ENCODE measurements at regions not wholly inside any gene's neighbourhood (a gene's known extent, or its start where the extent isn't known, plus 50 kb on each side); places are given as distances from the start of the nearest gene placed in this dataset.

DNA sequence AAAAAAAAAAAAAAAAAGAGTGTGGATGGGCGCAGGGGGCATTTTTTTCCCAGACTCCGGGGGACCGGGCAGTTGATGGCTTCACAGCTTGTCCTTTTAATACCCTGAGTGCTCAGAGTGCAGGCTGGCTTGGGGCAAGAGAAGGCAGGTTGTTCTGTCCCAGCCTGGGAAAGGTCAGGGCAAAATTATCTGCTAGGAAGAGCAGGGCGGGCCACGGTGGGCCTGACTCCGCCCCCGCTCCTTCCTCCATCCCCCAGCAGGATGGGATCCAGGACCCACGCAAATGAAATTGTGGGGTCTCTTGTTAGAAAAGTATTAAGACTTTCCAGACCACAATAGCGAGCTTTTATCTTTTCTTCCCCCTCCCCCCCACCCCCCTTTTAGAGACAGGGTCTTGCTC is 70.7 kb downstream of the PTPRS start:
- TF ChIP-seq CTCF (IDR thresholded peaks at IDR 0.05; ENCODE audit: insufficient read depth, low read length, missing control alignments), result no peak
- DNase-seq (ENCODE audit: low read depth, low spot score), result no peak
- ChIA-PET CTCF (interaction anchor here (0.8 to 1.1 kb wide), 2 partner anchors 10 to 22 kb away, joined by 3 to 5 read pairs; no protein-coding TSS in a partner anchor), POLR2A (no interaction called here)
- no peak overlapping the region for H3K4me3 ChIP-seq (ENCODE audit: low read depth, low read length)

DNA sequence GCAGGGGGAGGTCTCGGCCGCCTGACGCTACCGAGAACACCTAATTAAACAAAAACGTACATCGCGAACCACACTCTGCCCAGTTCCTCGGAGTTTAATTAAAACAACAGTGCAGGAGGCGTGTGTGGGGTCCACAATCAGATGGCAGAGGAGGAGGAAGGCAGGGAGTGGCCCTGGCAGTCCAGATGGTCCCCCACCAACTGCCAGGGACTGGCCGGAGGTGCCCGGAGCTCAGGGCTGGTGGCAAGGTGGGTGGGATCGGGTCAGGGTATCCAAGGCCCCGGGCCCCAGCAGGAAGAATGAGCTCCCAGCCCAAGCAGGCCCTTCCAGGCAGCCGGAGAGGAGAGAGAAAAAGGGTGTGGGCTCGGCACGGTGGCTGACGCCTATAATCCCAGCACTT is 71.3 kb downstream of the PTPRS start:
- ChIA-PET CTCF (interaction anchor here (0.8 kb wide), 1 partner anchor 11 kb away, joined by 3 read pairs; no protein-coding TSS in a partner anchor), POLR2A (no interaction called here)
- no peak for TF ChIP-seq CTCF (IDR thresholded peaks at IDR 0.05; ENCODE audit: insufficient read depth, low read length, missing control alignments)
- DNase-seq (ENCODE audit: low read depth, low spot score), result no peak
- H3K4me3 ChIP-seq (ENCODE audit: low read depth, low read length), result no peak overlapping the region

GRCh38 chr19:5268801-5269200 is 71.8 kb downstream of the PTPRS start:
- no peak for TF ChIP-seq CTCF (IDR thresholded peaks at IDR 0.05; ENCODE audit: insufficient read depth, low read length, missing control alignments)
- DNase-seq (ENCODE audit: low read depth, low spot score), result no peak
- H3K4me3 ChIP-seq (ENCODE audit: low read depth, low read length), result no peak overlapping the region
- ChIA-PET CTCF (no interaction called here), POLR2A (no interaction called here)

GRCh38 chr19:5265260-5265659 is 75.4 kb downstream of the PTPRS start:
- ChIA-PET CTCF (no interaction called here), POLR2A (no interaction called here)
- no peak for TF ChIP-seq CTCF (IDR thresholded peaks at IDR 0.05; ENCODE audit: insufficient read depth, low read length, missing control alignments)
- no peak overlapping the region for H3K4me3 ChIP-seq (ENCODE audit: low read depth, low read length)
- DNase-seq (ENCODE audit: low read depth, low spot score), result no peak

GRCh38 chr19:5264453-5264852 is 76.2 kb downstream of the PTPRS start:
- CTCF ChIA-PET, result no interaction called here
- no peak overlapping the region for H3K4me3 ChIP-seq (ENCODE audit: low read depth, low read length)
- DNase-seq (ENCODE audit: low read depth, low spot score), result no peak
- POLR2A ChIA-PET, result no interaction called here
- no peak for TF ChIP-seq CTCF (IDR thresholded peaks at IDR 0.05; ENCODE audit: insufficient read depth, low read length, missing control alignments)

GRCh38 chr19:5263615-5264014 is 77.0 kb downstream of the PTPRS start:
- CTCF ChIA-PET, result no interaction called here
- no peak for TF ChIP-seq CTCF (IDR thresholded peaks at IDR 0.05; ENCODE audit: insufficient read depth, low read length, missing control alignments)
- H3K4me3 ChIP-seq (ENCODE audit: low read depth, low read length), result no peak overlapping the region
- POLR2A ChIA-PET, result no interaction called here
- DNase-seq (ENCODE audit: low read depth, low spot score), result no peak
